C4-2B (cell line): ENCODE measurements at regions not wholly inside any gene's neighbourhood (a gene's known extent, or its start where the extent isn't known, plus 50 kb on each side); places are given as distances from the start of the nearest gene placed in this dataset.

Source experiments
- CTCF ChIP-seq: fragments of 450-650 bp; conservative IDR thresholded peaks from 2 replicates; pipeline ENCODE4 v1.5.1; 2017; ENCODE audit warnings: mild to moderate bottlenecking
- ZFX ChIP-seq: fragments of 450-650 bp; IDR thresholded peaks from 2 replicates; pipeline ENCODE4 v1.6.1; 2017

- no peak for TF ChIP-seq CTCF
- no peak for TF ChIP-seq ZFX
Observed at GRCh38 chr22:48177631-48178030, 1415.2 kb downstream of the TBC1D22A start.
